Kidney (tissue), 13 donors: ENCODE measurements at regions not wholly inside any gene's neighbourhood (a gene's known extent, or its start where the extent isn't known, plus 50 kb on each side); places are given as distances from the start of the nearest gene placed in this dataset.
"Not testable (repeated sequence)": the region's sequence is repeated elsewhere in the genome, so short reads cannot be mapped to it uniquely, and the experiment has no call there.

Experiments used
- DNase-seq, 5 donors: peaks; one replicate each; pipeline ENCODE4 v3.0.0-alpha.2; 2013 to 2020
- FAIRE-seq: peaks from 2 replicates; lab custom pipeline; 2012; peaks lifted over from hg19 to GRCh38; lab: Jason Lieb, UNC
- H3K27ac ChIP-seq, 2 donors: one replicate each; pipeline ENCODE4 v1.7.0; 2013; ENCODE audit warnings: low read depth in 2 of 2, low read length in 2 of 2, inconsistent platforms in 1 of 2
- H3K27me3 ChIP-seq: one replicate; pipeline ENCODE4 v1.7.1; 2013; ENCODE audit warnings: low read length, inconsistent platforms; ENCODE audit not compliant: control insufficient read depth, insufficient read depth
- H3K36me3 ChIP-seq, 3 donors: one replicate each; pipeline versions ENCODE4 v1.7.0 to v1.7.1; 2013; ENCODE audit warnings: low read length in 3 of 3, control low read depth in 1 of 3, inconsistent platforms in 1 of 3; ENCODE audit not compliant: insufficient read depth in 3 of 3, control insufficient read depth in 2 of 3
- H3K4me1 ChIP-seq, 3 donors: one replicate each; pipeline versions ENCODE4 v1.7.0 to v1.7.1; 2013; ENCODE audit warnings: low read length in 3 of 3, inconsistent platforms in 1 of 3, low read depth in 1 of 3; ENCODE audit not compliant: control insufficient read depth in 2 of 3, insufficient read depth in 2 of 3
- H3K4me3 ChIP-seq, 3 donors: one replicate each; pipeline versions ENCODE4 v1.7.0 to v1.8.1; 2013; ENCODE audit warnings: low read length in 3 of 3, control low read depth in 1 of 3, inconsistent platforms in 1 of 3
- H3K9ac ChIP-seq, 3 donors: one replicate each; pipeline versions ENCODE4 v1.7.0 to v1.7.1; 2013; ENCODE audit warnings: low read length in 3 of 3, control low read depth in 1 of 3, inconsistent platforms in 1 of 3
- H3K9me3 ChIP-seq, 3 donors: one replicate each; pipeline versions ENCODE4 v1.7.0 to v1.7.1; 2013; ENCODE audit warnings: low read length in 3 of 3, control low read depth in 1 of 3, inconsistent platforms in 1 of 3; ENCODE audit not compliant: control insufficient read depth in 2 of 3, insufficient read depth in 1 of 3
- intact Hi-C: fragments of 100-400 bp; cut with DNase I; formaldehyde crosslinking; loops from one replicate; pipeline ENCODE4 v1.11.1; 2022
- TF ChIP-seq, protein P1 (sequence below): IDR thresholded peaks from 3 replicates; pipeline ENCODE4 v1.5.1; 2012; ENCODE audit warnings: mild to moderate bottlenecking, moderate library complexity, borderline replicate concordance; ENCODE audit not compliant: insufficient read depth; ENCODE audit errors: extremely low read depth
- donor health status: control.
- donor health status: control.
- donor health status: control.
- donor health status: control.
- donor health status: control.
- donor health status: DM: yes; HTN: yes; CAD: no.
- donor health status: Normal renal cell carcinoma (clear cell type).

DNA sequence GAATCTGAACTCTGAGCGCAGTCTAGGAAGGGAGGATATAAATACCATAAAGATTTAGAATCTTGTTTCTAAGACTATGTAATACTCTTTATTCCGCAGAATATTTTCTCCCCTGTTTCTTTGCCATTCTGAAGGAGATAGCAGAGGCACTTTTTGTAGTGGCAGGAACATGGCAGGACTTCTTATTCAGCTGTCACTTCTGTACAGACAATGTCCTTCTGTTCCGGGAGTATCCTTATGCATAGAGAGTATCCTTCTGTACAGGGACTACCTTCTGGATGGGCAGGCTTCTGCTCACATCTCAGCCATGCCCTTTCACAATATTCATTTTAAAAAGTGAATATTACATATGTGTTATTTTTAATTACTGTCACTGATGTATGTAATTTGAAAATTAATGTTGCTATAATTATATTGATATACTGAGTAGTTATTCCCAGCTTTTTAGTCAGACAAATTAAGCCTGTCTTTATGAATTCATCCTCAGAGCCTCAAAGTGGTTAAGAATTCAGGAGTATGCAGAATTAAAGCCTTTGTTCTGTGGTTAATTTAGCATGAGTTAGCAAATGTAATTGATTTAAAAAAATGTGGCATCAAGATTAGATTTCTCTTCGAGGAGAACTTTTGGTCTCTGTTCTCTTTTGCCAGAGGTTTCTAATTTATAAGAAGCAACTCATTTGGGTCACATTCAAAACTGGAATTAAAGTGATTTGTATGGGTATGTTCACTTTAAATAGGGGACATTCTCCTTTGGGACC is 174.4 kb downstream of the FHIP1A start:
- DNase-seq (no peak), FAIRE-seq (no peak)
- Histone ChIP-seq H3K27ac (no peak overlapping the region), H3K4me1 (no peaks in the 10 kb centered on the region), H3K9ac (no peak overlapping the region), H3K4me3 (no peak overlapping the region), H3K9me3 (no peaks in the 10 kb centered on the region), H3K36me3 (no peaks in the 10 kb centered on the region), H3K27me3 (no peaks in the 10 kb centered on the region)
- TF ChIP-seq, protein P1, sequence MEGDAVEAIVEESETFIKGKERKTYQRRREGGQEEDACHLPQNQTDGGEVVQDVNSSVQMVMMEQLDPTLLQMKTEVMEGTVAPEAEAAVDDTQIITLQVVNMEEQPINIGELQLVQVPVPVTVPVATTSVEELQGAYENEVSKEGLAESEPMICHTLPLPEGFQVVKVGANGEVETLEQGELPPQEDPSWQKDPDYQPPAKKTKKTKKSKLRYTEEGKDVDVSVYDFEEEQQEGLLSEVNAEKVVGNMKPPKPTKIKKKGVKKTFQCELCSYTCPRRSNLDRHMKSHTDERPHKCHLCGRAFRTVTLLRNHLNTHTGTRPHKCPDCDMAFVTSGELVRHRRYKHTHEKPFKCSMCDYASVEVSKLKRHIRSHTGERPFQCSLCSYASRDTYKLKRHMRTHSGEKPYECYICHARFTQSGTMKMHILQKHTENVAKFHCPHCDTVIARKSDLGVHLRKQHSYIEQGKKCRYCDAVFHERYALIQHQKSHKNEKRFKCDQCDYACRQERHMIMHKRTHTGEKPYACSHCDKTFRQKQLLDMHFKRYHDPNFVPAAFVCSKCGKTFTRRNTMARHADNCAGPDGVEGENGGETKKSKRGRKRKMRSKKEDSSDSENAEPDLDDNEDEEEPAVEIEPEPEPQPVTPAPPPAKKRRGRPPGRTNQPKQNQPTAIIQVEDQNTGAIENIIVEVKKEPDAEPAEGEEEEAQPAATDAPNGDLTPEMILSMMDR: no peak
- intact Hi-C loops: no loop called here

DNA sequence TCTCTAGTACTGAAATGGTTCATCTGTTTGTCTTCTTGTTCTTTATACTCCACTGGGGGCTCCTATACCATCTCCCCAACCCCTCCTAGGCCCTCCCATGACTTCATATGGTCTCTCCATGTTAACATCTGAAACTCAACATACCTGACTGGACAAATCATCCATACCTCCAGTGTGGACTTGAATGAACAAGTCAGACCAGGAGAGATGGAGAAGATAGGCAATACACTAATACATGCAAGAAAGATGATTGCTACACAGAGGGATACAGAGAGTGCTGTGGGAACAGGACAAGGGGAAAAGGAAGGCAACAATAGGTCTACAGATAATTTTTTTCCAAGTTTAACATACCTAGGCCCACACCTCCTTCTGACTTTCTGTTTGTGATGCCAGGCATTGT is 175.1 kb downstream of the FHIP1A start:
- Histone ChIP-seq H3K27ac (no peak overlapping the region), H3K36me3 (peaks cover 0 to 4% (median 0%) of the 10 kb centered on the region in 3 donors), H3K9ac (no peak overlapping the region), H3K27me3 (no peaks in the 10 kb centered on the region), H3K9me3 (no peaks in the 10 kb centered on the region), H3K4me3 (no peak overlapping the region), H3K4me1 (no peaks in the 10 kb centered on the region)
- intact Hi-C loops: no loop called here
- DNase-seq (no peak), FAIRE-seq (no peak)
- TF ChIP-seq, protein P1: no peak

DNA sequence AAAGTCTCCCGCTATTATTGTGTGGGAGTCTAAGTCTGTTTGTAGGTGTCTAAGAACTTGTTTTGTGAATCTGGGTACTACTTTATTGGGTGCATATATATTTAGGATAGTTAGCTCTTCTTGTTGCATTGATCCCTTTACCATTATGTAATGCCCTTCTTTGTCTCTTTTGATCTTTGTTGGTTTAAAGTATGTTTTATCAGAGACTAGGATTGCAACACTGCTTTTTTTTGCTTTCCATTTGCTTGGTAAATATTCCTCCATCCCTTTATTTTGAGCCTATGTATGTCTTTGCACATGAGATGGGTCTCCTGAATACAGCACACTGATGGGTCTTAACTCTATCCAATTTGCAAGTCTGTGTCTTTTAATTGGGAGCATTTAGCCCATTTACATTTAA is 165.2 kb downstream of the GATB start:
- intact Hi-C loops, H3K9ac ChIP-seq, H3K36me3 ChIP-seq, H3K4me3 ChIP-seq, H3K4me1 ChIP-seq, H3K27ac ChIP-seq, FAIRE-seq, H3K27me3 ChIP-seq, DNase-seq, H3K9me3 ChIP-seq: not testable (repeated sequence)

DNA sequence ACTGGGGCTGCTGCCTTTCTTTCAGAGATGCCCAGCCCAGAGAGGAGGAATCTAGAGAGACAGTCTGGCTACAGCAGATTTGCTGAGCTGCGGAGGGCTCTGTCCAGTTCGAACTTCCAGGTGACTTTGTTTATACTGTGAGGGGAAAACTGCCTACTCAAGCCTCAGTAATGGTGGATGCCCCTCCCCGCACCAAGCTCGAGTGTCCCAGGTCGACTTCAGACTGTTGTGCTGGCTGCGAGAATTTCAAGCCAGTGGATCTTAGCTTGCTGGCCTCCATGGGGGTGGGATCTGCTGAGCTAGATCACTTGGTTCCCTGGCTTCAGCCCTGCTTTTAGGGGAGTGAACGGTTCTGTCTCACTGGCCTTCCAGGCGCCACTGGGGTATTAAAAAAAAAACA is 163.1 kb downstream of the GATB start:
- H3K36me3 ChIP-seq, FAIRE-seq, H3K27me3 ChIP-seq, intact Hi-C loops, H3K9me3 ChIP-seq, H3K4me3 ChIP-seq, DNase-seq, H3K9ac ChIP-seq, H3K4me1 ChIP-seq, H3K27ac ChIP-seq: not testable (repeated sequence)
